NOMO-1 treated with DMSO at 0.1 percent for 48 hours (cell line): ENCODE measurements at regions not wholly inside any gene's neighbourhood (a gene's known extent, or its start where the extent isn't known, plus 50 kb on each side); places are given as distances from the start of the nearest gene placed in this dataset.
"Not testable (repeated sequence)": the region's sequence is repeated elsewhere in the genome, so short reads cannot be mapped to it uniquely, and the experiment has no call there.

ENCODE experiments used
- DNase-seq: peaks from one replicate; lab custom pipeline; 2025; ENCODE audit not compliant: unreplicated experiment; lab: John Stamatoyannopoulos, UW

DNA sequence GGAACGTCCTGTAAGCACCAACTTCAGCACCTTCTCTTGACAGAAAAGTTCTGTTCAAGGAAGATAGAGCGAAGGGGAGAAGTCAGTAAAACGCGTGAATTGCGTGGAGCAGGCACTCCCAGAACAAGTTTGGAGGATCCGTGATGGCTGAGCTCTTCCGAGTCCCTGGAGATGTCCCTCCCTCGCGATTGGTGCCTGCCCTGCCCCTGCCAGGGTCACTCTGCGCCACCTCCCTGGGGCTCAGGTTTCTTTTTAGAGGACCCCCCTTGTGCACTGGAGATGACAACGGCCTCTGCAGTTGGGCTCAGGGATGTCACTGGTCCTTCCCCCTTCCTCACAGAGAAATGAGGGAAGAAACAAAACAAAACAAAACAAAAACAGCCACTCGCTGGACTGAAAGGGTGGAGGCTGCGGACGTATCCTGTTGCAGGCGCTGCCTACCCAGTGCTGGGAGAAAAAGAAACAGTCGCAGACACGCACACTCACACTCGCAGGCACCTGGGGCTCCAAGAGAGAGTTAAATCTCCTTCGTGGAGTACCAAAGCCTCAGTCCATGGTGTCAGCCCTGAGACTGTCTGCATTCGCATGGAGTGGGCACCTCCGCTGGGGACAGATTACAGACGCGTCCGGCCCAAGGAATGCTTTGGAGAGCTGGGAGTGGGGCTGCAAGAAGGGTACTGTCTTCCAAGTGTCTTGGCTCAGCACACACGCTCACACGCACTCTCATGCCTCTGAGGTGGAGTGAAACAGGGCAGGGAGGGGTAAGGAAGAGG is 512.7 kb downstream of the SLCO4C1 start:
- no peak for DNase-seq

GRCh38 chr5:101782352-101783103 is 513.6 kb downstream of the SLCO4C1 start:
- DNase-seq = no peak

GRCh38 chr5:101751105-101751504 is 545.0 kb downstream of the SLCO4C1 start:
- no peak for DNase-seq

DNA sequence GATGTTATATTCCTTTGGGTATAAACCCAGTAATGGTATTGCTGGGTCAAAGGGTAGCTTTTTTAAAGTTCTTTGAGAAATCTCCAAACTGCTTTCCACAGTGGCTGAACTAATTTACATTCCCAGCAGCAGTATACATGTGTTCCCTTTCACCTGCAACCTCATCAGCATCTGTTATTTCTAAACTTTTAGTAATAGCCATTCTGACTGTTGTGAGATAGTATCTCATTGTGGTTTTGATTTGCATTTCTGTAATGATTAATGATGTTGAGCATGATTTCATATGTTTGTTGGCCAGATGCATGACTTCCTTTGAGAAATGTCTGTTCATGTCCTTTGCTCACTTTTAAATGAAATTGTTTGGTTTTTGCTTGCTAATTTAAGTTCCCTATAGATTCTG is 553.1 kb downstream of the SLCO4C1 start:
- not testable (repeated sequence) for DNase-seq

GRCh38 chr5:101728933-101729332 is 567.2 kb downstream of the SLCO4C1 start:
- DNase-seq = no peak

GRCh38 chr5:101721543-101721942 is 574.5 kb downstream of the SLCO4C1 start:
- DNase-seq = no peak

DNA sequence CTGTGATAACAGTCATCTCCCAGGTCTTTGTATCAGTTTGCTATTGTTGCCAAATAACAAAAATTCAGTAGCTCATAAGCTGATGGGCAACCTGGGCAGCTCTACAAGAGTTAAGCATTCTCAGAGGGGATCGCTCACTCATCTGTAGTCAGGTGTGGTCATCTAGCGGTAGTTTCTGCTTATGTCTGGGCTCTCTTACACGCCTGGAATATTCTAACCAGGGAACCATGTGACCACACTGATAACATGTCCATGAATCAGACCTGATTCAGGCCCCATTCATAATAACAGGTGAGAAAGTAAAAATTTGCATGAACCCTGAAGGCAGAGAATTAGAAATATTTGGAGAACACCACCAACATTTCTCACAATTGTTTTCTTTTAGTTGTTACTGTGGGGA is 576.1 kb downstream of the SLCO4C1 start:
- no peak for DNase-seq

DNA sequence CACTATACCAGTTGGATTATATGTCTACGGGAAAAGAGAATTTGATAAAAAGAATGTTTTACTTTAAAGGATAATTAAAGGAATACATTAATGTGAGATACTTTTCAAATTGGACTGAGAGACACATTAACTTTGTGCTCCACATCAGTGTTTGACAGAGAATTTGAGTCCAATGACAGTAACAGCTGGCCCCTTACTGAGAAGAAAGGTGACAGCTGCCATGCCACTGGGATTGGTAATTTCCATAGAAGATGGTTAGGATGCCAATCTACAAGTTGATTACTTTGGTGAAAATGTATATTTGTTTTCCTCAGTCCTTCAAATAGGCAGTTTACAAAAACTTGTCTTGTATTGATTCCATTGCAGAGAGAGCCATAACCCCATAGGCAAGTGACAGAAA is 578.4 kb downstream of the SLCO4C1 start:
- no peak for DNase-seq

- no peak for DNase-seq
Observed at GRCh38 chr5:101716941-101717340, 579.1 kb downstream of the SLCO4C1 start.

DNA sequence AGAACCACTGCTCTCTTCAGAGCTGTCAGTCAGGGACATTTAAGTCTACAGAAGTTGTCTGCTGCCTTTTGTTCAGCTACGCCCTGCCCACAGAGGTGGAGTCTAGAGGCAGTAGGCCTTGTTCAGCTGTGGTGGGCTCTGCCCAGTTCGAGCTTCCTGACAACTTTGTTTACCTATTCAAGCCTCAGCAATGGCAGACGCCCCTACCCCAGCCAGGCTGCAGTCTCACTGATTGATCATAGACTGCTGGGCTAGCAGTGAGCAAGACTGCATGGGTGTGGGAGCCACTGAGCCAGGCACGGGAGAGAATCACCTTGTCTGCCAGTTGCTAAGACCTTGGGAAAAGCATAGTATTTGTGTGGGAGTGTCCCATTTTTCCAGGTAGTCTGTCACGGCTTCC is 580.3 kb downstream of the SLCO4C1 start:
- not testable (repeated sequence) for DNase-seq

DNA sequence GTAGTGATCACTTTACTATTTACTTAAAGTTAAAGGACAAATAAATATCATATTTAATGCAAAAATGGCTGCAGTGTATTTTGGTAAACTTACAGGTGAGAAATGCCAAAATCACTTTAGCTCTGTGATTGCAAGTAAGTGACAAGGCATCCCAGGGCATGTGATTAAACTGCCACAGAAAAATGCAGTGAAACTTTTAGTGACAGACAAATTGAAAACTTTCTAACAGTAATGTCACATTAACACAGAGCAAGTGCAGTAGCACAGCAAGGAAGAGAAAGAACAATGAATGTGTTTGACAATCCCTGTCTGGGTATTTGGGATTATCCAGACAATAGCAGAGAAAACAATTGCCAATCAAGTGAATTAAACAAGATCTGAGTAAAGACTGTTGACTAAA is 606.8 kb downstream of the SLCO4C1 start:
- no peak for DNase-seq

- DNase-seq = no peak
Observed at GRCh38 chr5:101688156-101688555, 607.9 kb downstream of the SLCO4C1 start.

DNA sequence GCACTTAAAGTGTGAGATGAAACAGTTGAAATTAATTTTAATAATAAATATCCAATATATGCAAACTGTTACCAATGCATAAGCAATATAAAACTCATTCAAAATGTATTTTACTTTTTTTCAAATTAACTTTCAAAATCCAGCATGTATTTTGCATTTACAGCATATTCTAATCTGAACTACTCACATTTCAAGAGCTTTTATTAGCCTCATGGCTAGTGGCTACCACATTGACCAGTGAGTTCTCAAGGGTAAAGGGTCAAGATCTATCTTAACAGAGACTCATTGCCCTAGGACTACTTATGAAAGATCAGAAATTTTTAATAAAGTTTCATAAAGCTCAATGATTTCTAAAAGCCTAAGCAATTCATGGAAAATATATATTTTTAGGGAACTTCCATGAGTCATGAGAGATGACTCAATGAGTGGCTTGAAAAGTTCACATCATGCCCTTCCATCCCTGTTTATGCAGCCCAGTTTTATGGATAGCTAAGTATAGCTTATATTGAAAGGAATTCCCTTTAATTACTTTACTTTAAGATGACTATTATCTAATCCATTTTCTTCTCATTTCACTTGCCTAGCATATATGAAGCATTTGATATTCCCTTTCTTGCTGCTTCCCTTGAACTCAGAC is 608.6 kb downstream of the SLCO4C1 start:
- DNase-seq = no peak

GRCh38 chr5:101686536-101687157 is 609.4 kb downstream of the SLCO4C1 start:
- no peak for DNase-seq

GRCh38 chr5:101679816-101680215 is 616.3 kb downstream of the SLCO4C1 start:
- peak; percentile 65 for DNase-seq

DNA sequence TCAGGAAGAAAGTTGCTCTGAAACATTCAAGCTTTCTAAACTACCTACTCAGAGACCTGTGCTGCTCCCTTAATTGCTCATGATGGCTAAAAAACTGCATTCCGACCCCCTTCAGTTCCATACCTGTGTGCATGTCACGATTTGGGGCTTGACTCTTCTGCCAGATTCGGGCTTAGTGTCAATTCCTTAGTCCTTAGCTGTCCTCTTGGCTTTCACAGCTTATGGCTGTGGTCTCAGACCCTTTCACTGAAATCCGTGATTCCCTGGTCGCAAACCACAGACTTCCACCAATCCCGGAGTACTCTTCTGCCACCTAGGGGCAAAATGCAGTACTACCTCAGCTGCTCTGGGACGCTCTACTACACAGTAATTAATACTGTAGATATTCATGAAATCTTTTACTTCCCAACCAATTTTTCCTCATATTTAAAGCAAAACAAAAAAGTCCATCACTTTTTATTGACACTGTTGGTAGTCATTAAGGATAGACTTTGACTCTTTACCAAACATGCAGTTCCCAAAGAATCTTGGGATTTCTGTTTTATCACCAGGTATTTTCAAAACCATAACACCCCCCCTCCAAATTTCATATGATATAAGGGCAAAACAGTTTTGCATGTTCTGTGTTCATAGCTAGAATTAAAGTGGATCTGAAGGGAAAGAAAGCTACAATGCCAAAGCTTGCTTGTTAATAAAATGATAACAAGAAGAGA is 617.4 kb downstream of the SLCO4C1 start:
- peak; percentile 23 for DNase-seq

DNA sequence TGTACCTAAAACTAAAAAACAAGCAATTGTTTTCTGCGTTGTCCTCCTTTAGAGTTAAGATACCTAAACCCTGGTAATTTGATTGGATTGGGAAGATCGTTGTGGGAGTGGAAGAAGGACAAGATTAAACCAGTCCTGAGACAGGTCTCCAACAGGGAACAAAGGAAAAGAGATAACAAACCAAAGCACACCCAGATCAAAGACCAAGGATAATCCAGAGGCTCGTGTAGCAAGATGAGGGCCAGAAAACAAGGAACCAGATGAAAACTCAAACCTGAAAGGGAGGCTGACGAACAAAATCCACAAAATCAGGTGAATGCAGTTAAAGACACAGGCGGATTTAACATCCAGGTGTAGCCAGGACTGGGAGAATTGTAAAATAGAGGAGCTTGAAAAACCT is 618.1 kb downstream of the SLCO4C1 start:
- no peak for DNase-seq

DNA sequence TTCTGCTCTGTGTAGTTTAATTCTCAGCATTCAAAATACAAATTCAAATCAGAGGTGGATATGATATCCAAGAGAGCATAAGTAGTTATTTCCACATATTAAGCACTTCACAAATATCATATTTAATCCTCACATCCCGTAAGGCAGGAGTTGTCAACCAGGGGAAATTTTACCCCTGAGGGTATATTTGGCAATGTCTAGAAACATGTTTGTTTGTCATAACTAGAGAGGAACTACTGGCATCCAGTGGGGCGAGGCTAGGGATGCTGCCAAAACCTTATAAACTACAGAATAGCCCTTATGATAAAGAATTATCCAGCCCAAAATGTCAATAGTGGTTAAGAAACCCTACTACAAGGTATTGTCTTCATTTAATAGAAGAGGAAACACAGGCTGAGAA is 619.4 kb downstream of the SLCO4C1 start:
- no peak for DNase-seq

DNA sequence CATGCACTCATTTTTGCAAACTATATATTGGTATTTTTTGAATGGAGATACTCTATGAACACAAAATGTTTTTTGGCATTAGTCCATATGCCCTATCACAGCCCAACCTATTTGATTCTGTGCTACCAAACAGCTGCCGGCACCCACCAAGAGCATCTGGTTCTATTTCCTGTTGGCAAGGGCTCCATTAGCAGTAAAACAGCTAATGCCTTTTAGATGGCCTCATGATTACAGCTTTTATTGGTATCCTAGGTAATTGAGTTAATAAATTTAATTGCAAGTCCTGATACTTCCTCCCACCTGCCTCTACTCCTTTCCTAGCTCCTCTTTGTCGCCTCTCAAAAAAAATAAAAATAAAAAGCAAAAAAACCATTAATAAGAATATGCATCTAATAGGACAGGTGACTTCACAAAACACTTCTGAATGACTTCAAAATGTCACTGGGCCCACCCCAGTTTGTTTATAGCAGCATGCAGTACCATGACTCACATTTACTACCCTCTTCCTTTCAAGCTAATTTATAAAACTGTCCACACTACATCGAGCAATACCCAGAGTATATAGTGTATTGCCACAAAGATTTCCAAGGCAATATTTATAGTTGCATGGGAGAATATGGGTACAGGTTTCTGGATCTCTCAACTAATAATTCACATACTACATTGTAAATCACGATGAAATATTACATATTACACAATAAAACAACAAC is 620.4 kb downstream of the SLCO4C1 start:
- DNase-seq = peak; percentile 32

DNA sequence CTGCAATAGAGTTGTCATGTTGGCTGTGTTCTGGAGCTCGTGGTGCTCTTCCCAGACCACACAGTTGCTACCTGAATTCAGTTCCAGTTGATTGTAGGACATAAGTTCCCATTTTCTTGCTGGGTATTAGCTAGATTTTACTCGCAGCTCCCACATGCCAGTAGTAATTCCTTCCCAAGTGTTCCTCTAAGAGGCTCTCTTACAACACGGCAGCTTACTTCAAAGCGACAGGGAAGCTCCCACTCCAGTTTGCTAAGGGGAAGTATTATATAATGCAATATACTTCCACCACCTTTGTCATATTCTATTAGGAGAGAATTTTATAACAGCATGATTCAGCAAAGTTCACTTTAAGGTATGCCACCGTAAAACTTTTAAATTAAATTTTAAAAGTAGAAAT is 623.0 kb downstream of the SLCO4C1 start:
- DNase-seq = no peak
